ENCODE measurements at regions not wholly inside any gene's neighbourhood (a gene's known extent, or its start where the extent isn't known, plus 50 kb on each side); places are given as distances from the start of the nearest gene placed in this dataset.

DNA sequence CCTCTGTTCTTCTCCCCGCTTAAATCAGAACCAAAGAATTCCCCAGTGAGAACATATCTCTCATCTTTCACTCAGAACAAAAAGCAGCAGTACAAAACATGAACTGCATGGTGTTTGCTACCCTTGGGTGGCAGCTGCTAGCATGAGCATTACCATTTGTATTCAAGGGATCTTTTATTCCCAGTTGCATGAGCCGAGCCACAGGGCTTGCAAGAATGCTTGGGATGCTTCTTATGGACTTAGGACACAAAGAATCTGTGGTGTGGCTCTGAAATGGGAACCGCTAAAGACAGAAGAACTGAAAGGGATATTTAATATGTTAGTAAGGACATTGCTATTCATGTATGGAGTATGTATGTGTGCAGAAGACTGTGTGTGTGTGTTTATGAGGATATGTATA is 190.6 kb downstream of the TMX1 start:
- TF ChIP-seq, protein P1, sequence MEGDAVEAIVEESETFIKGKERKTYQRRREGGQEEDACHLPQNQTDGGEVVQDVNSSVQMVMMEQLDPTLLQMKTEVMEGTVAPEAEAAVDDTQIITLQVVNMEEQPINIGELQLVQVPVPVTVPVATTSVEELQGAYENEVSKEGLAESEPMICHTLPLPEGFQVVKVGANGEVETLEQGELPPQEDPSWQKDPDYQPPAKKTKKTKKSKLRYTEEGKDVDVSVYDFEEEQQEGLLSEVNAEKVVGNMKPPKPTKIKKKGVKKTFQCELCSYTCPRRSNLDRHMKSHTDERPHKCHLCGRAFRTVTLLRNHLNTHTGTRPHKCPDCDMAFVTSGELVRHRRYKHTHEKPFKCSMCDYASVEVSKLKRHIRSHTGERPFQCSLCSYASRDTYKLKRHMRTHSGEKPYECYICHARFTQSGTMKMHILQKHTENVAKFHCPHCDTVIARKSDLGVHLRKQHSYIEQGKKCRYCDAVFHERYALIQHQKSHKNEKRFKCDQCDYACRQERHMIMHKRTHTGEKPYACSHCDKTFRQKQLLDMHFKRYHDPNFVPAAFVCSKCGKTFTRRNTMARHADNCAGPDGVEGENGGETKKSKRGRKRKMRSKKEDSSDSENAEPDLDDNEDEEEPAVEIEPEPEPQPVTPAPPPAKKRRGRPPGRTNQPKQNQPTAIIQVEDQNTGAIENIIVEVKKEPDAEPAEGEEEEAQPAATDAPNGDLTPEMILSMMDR (IDR thresholded peaks at IDR 0.05; ENCODE audit: extremely low read depth in 1 of 2, insufficient read depth in 1 of 2, low read depth in 1 of 2, low read length in 2 of 2), result no peak
- TF ChIP-seq FOS (IDR thresholded peaks at IDR 0.05; ENCODE audit: borderline replicate concordance, insufficient read depth, low read length) (no peak), EZH2 (IDR thresholded peaks at IDR 0.05; ENCODE audit: borderline replicate concordance, low read depth, low read length, severe bottlenecking) (no peak)

Data from endothelial cell of umbilical vein (primary cell).